H1 (cell line): ENCODE measurements at regions not wholly inside any gene's neighbourhood (a gene's known extent, or its start where the extent isn't known, plus 50 kb on each side); places are given as distances from the start of the nearest gene placed in this dataset.

Experiments used
- CHD7 ChIP-seq: fragments of 300-600 bp; sonication (generic); IDR thresholded peaks from 2 replicates; pipeline ENCODE4 v1.7.1; 2012; ENCODE audit warnings: low read length, moderate library complexity, mild to moderate bottlenecking, inconsistent platforms; ENCODE audit not compliant: insufficient replicate concordance
- NRF1 ChIP-seq: IDR thresholded peaks from 2 replicates; pipeline ENCODE4 v1.6.1; 2011; ENCODE audit warnings: mild to moderate bottlenecking, low read depth, low read length, improper control_type of control experiment
- POLR2A ChIP-seq, 2 experiments: IDR thresholded peaks; 1 replicate in 1 of 2; 2 replicates in 1 of 2; pipeline ENCODE4 v1.6.1; 2011; ENCODE audit warnings: low read depth in 2 of 2, low read length in 2 of 2, mild to moderate bottlenecking in 2 of 2; ENCODE audit errors: control extremely low read depth in 1 of 2
- SIX5 ChIP-seq: IDR thresholded peaks from 2 replicates; pipeline ENCODE4 v1.6.1; 2011; ENCODE audit warnings: mild to moderate bottlenecking, low read depth, low read length
- ZNF274 ChIP-seq: IDR thresholded peaks from 2 replicates; pipeline ENCODE4 v1.7.0; 2012; ENCODE audit warnings: low read length, borderline replicate concordance; ENCODE audit errors: extremely low read depth

- TF ChIP-seq CHD7: no peak
- no peak for TF ChIP-seq SIX5
- no peak for TF ChIP-seq ZNF274
- TF ChIP-seq POLR2A (IDR thresholded peaks at IDR 0.05; ENCODE audit: control extremely low read depth in 1 of 2, low read depth in 2 of 2, low read length in 2 of 2): no peak
- no peak for TF ChIP-seq NRF1
Measured at GRCh38 chr2:118502106-118502505, 345.3 kb downstream of the EN1 start (continued).
